HEK293 (cell line): ENCODE measurements at regions not wholly inside any gene's neighbourhood (a gene's known extent, or its start where the extent isn't known, plus 50 kb on each side); places are given as distances from the start of the nearest gene placed in this dataset.

Experiments used
- AEBP2 ChIP-seq: fragments of 450-650 bp; formaldehyde crosslinking; IDR thresholded peaks from 2 replicates; pipeline ENCODE4 v1.5.1; 2016; ENCODE audit warnings: missing biosample characterization, missing genetic modification characterization, borderline replicate concordance
- ATF2 ChIP-seq: fragments of 450-650 bp; formaldehyde crosslinking; IDR thresholded peaks from 2 replicates; pipeline ENCODE4 v1.5.1; 2016; ENCODE audit warnings: missing biosample characterization, missing genetic modification characterization, low read depth
- PRDM6 ChIP-seq: fragments of 450-650 bp; formaldehyde crosslinking; IDR thresholded peaks from 2 replicates; pipeline ENCODE4 v1.5.1; 2017; ENCODE audit warnings: missing biosample characterization, missing genetic modification characterization
- ZBTB8A ChIP-seq: fragments of 450-650 bp; formaldehyde crosslinking; IDR thresholded peaks from 2 replicates; pipeline ENCODE4 v1.5.1; 2016; ENCODE audit warnings: missing biosample characterization, missing genetic modification characterization
- ZFP3 ChIP-seq: fragments of 450-650 bp; formaldehyde crosslinking; IDR thresholded peaks from 2 replicates; pipeline ENCODE4 v1.5.1; 2016; ENCODE audit warnings: low read depth, missing biosample characterization, missing genetic modification characterization
- ZNF148 ChIP-seq: fragments of 450-650 bp; formaldehyde crosslinking; IDR thresholded peaks from 2 replicates; pipeline ENCODE4 v1.5.0; 2017; ENCODE audit warnings: missing biosample characterization, missing genetic modification characterization, borderline replicate concordance
- ZNF354C ChIP-seq: fragments of 450-650 bp; formaldehyde crosslinking; IDR thresholded peaks from 2 replicates; pipeline ENCODE4 v1.5.1; 2016; ENCODE audit warnings: missing biosample characterization, missing genetic modification characterization, low read depth, borderline replicate concordance
- ZNF362 ChIP-seq: fragments of 450-650 bp; formaldehyde crosslinking; IDR thresholded peaks from 2 replicates; pipeline ENCODE4 v1.5.1; 2016; ENCODE audit warnings: missing biosample characterization, missing genetic modification characterization
- ZNF488 ChIP-seq: fragments of 450-650 bp; formaldehyde crosslinking; IDR thresholded peaks from 2 replicates; pipeline ENCODE4 v1.5.1; 2016; ENCODE audit warnings: missing biosample characterization, missing genetic modification characterization
- ZNF510 ChIP-seq: fragments of 450-650 bp; formaldehyde crosslinking; IDR thresholded peaks from 2 replicates; pipeline ENCODE4 v1.5.1; 2018; ENCODE audit warnings: mild to moderate bottlenecking, missing genetic modification characterization, missing biosample characterization; ENCODE audit not compliant: insufficient replicate concordance
- ZNF518A ChIP-seq: fragments of 450-650 bp; formaldehyde crosslinking; conservative IDR thresholded peaks from 2 replicates; pipeline ENCODE4 v1.5.1; 2016; ENCODE audit warnings: low read depth, missing biosample characterization, missing genetic modification characterization
- ZNF555 ChIP-seq: fragments of 450-650 bp; formaldehyde crosslinking; conservative IDR thresholded peaks from 2 replicates; pipeline ENCODE4 v1.5.1; 2017; ENCODE audit warnings: missing biosample characterization, mild to moderate bottlenecking, missing genetic modification characterization, inconsistent platforms
- ZNF580 ChIP-seq: fragments of 450-650 bp; formaldehyde crosslinking; IDR thresholded peaks from 2 replicates; pipeline ENCODE4 v1.5.1; 2016; ENCODE audit warnings: missing biosample characterization, missing genetic modification characterization
- ZNF621 ChIP-seq: fragments of 450-650 bp; formaldehyde crosslinking; IDR thresholded peaks from 2 replicates; pipeline ENCODE4 v1.5.1; 2017; ENCODE audit warnings: missing biosample characterization, missing genetic modification characterization
- ZNF629 ChIP-seq: fragments of 450-650 bp; formaldehyde crosslinking; IDR thresholded peaks from 2 replicates; pipeline ENCODE4 v1.5.1; 2017; ENCODE audit warnings: missing biosample characterization, missing genetic modification characterization
- ZNF792 ChIP-seq: fragments of 450-650 bp; formaldehyde crosslinking; IDR thresholded peaks from 2 replicates; pipeline ENCODE4 v1.5.1; 2016; ENCODE audit warnings: missing biosample characterization, missing genetic modification characterization

- TF ChIP-seq ZNF510 (no peak), ZFP3 (no peak), ZBTB8A (tag by site-specific recombination) (peak; percentile 30; the same call in 1 of the 2 replicates), ZNF580 (tag by site-specific recombination) (0 out of 2 replicates have a peak, but pooled peaks have one; percentile 47), ZNF518A (peak; percentile 66; the same call in 1 of the 2 replicates), ZNF148 (tag by site-specific recombination) (no peak), ZNF488 (tag by site-specific recombination) (no peak), ZNF792 (tag by site-specific recombination) (no peak), AEBP2 (tag by site-specific recombination) (no peak), ZNF629 (tag by site-specific recombination) (peak; percentile 19; the same call in 1 of the 2 replicates), ZNF555 (tag by site-specific recombination) (no peak), ATF2 (tag by site-specific recombination) (no peak), PRDM6 (peak; percentile 52; the same call in 1 of the 2 replicates), ZNF354C (tag by site-specific recombination) (no peak), ZNF621 (tag by site-specific recombination) (no peak), ZNF362 (no peak)
These were observed 192.8 kb downstream of the MAP2K6 start (continued) for GRCh38 chr17:69607162-69607834.
